Activated CD4-positive, alpha-beta T cell treated with anti-CD3 and anti-CD28 coated beads for 36 hours (primary cell): ENCODE measurements at regions not wholly inside any gene's neighbourhood (a gene's known extent, or its start where the extent isn't known, plus 50 kb on each side); places are given as distances from the start of the nearest gene placed in this dataset.
"Not testable (repeated sequence)": the region's sequence is repeated elsewhere in the genome, so short reads cannot be mapped to it uniquely, and the experiment has no call there.

Experiments used
- ATAC-seq: fragments of 200-7000 bp; cut with Tn5 transposase; one replicate; pipeline ENCODE4 v1.10.0; 2021; ENCODE audit warnings: mild to moderate bottlenecking, moderate library complexity
- CTCF ChIA-PET: fragments of 350-600 bp; sonication (Branson Sonifier 250); formaldehyde crosslinking; loops from one replicate; lab custom pipeline; 2021; ENCODE audit warnings: antibody characterized with exemption; lab: Charles Lee
- POLR2A ChIA-PET: fragments of 350-600 bp; sonication (Branson Sonifier 250); formaldehyde crosslinking; loops from one replicate; lab custom pipeline; 2021; ENCODE audit warnings: antibody characterized with exemption, inconsistent platforms; lab: Charles Lee
- DNase-seq: peaks from one replicate; pipeline ENCODE4 v3.0.0-alpha.2; 2020
- H3K27ac Mint-ChIP-seq: one replicate; pipeline ENCODE4 v1.8.0; 2021; ENCODE audit warnings: mixed read lengths
- H3K27me3 Mint-ChIP-seq: one replicate; pipeline ENCODE4 v1.8.0; 2021; ENCODE audit warnings: mixed read lengths
- H3K36me3 Mint-ChIP-seq: one replicate; pipeline ENCODE4 v1.8.0; 2021; ENCODE audit warnings: low read depth, mixed read lengths
- H3K4me1 Mint-ChIP-seq: one replicate; pipeline ENCODE4 v1.8.0; 2021; ENCODE audit warnings: mixed read lengths
- H3K4me3 Mint-ChIP-seq: one replicate; pipeline ENCODE4 v1.8.0; 2021; ENCODE audit warnings: mild to moderate bottlenecking, moderate library complexity, mixed read lengths
- H3K9me3 Mint-ChIP-seq: one replicate; pipeline ENCODE4 v1.8.0; 2021; ENCODE audit warnings: low read depth, mixed read lengths
- intact Hi-C, 2 experiments: fragments of 100-400 bp; cut with DNase I in 1 of 2; cut with micrococcal nuclease in 1 of 2; formaldehyde crosslinking; loops; one replicate each; pipeline versions ENCODE4 v1.14.2 to v1.15.1; 2022 to 2024; cut with DNase I, micrococcal nuclease

- peaks cover 15% of the 10 kb centered on the region for H3K27me3 Mint-ChIP-seq
- H3K27ac Mint-ChIP-seq, intact Hi-C loops, H3K36me3 Mint-ChIP-seq, ATAC-seq, POLR2A ChIA-PET, H3K4me1 Mint-ChIP-seq, H3K4me3 Mint-ChIP-seq, DNase-seq, H3K9me3 Mint-ChIP-seq: not testable (repeated sequence)
- CTCF ChIA-PET = interaction anchor here (0.6 to 1.0 kb wide), 2 partner anchors 78 to 270 kb away, joined by 3 read pairs; no protein-coding TSS in a partner anchor
Observed at GRCh38 chr6:4203642-4204417, 68.5 kb upstream of the ECI2 start.

DNA sequence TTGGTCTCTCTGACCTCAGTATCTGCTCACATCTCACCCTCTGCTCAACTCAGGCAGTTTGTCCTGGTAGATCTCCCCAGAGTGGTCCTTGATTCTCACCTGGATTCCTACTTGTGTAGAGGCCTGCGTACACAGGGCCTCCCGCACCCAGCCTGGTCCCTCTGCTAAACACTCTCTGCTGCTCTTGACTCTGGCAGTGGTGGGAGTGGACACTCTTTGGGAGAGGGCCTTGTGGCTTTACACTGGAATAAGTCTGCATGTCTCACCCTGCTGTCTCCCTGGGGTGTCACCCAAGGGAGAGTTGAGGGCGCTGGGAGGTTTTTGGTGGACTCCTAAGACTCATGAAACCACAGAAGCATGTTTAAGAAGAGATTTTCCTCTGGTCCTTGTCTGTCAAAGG, 57.3 kb upstream of the ECI2 start:
- Mint-ChIP-seq H3K36me3 (no peaks in the 10 kb centered on the region), H3K4me3 (no peak overlapping the region), H3K27ac (no peak overlapping the region), H3K9me3 (no peaks in the 10 kb centered on the region), H3K4me1 (no peaks in the 10 kb centered on the region), H3K27me3 (no peaks in the 10 kb centered on the region)
- CTCF ChIA-PET = no interaction called here
- POLR2A ChIA-PET = no interaction called here
- intact Hi-C loops = no loop called here
- DNase-seq (no peak), ATAC-seq (no peak)

- Mint-ChIP-seq H3K9me3 (no peaks in the 10 kb centered on the region), H3K4me1 (no peaks in the 10 kb centered on the region), H3K36me3 (no peaks in the 10 kb centered on the region), H3K4me3 (no peak overlapping the region), H3K27ac (no peak overlapping the region), H3K27me3 (no peaks in the 10 kb centered on the region)
- intact Hi-C loops = no loop called here
- no peak for DNase-seq
- ChIA-PET CTCF (no interaction called here), POLR2A (interaction anchor here (0.7 kb wide), 1 partner anchor 171 kb away, joined by 3 read pairs; no protein-coding TSS in a partner anchor)
- ATAC-seq = no peak
Observed at GRCh38 chr6:4192173-4192572, 56.8 kb upstream of the ECI2 start.

- intact Hi-C loops = no loop called here
- Mint-ChIP-seq H3K36me3 (no peaks in the 10 kb centered on the region), H3K27ac (no peak overlapping the region), H3K4me1 (no peaks in the 10 kb centered on the region), H3K9me3 (no peaks in the 10 kb centered on the region), H3K4me3 (no peak overlapping the region), H3K27me3 (no peaks in the 10 kb centered on the region)
- POLR2A ChIA-PET = no interaction called here
- ATAC-seq (no peak), DNase-seq (no peak)
- CTCF ChIA-PET = interaction anchor here (1.0 kb wide), 1 partner anchor 17 kb away, joined by 3 read pairs; no protein-coding TSS in a partner anchor
Observed at GRCh38 chr6:4191271-4191721, 55.9 kb upstream of the ECI2 start.

DNA sequence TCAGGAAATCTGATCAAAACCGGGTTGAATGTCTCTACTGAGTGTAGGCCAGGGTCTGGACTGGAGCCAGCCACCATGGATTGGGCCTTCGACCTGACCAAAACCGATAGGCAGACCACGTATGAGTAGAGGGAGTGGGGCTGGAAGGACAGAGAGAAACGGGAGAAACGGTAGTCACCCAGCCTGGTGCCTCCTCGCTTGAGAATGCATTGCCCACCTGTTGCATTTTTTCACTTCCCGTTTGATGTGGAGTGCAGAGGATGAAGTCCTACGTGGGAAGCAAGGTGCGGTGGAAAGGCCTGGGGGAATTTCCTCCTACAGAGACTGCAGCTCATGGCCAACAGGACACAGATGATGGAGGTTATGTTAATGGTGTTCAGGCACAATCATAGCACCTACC, 53.9 kb upstream of the ECI2 start:
- DNase-seq (no peak), ATAC-seq (no peak)
- CTCF ChIA-PET = no interaction called here
- POLR2A ChIA-PET = no interaction called here
- Mint-ChIP-seq H3K4me3 (no peak overlapping the region), H3K9me3 (peaks cover 1% of the 10 kb centered on the region), H3K27ac (no peak overlapping the region), H3K4me1 (peaks cover 11% of the 10 kb centered on the region), H3K27me3 (no peaks in the 10 kb centered on the region), H3K36me3 (peaks cover 4% of the 10 kb centered on the region)
- intact Hi-C loops = no loop called here

DNA sequence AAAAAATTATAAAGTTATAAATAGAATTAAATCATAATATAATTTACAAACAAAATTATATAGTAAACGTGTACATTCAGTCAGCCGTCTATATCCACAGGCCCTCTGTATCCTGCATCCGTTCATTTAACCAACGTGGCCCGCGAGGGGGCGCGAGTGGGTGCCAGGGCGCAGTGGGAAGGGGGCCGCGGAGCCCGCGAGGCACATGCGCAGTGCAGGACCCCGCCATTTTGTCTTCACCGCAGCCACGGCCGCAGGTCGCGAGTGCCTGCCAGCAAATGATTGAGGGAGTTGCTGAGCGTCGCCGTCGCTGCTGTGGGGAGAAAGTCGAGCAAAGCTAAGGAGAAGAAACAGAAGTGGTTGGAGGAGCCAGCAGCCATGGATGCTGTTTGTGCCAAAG, 53.4 kb upstream of the ECI2 start:
- DNase-seq (no peak), ATAC-seq (no peak)
- ChIA-PET POLR2A (no interaction called here), CTCF (no interaction called here)
- H3K27ac Mint-ChIP-seq = no peak overlapping the region
- no peak overlapping the region for H3K4me3 Mint-ChIP-seq
- H3K36me3 Mint-ChIP-seq = peaks cover 4% of the 10 kb centered on the region
- H3K4me1 Mint-ChIP-seq = peaks cover 11% of the 10 kb centered on the region
- peaks cover 1% of the 10 kb centered on the region for H3K9me3 Mint-ChIP-seq
- intact Hi-C loops = no loop called here
- no peaks in the 10 kb centered on the region for H3K27me3 Mint-ChIP-seq

DNA sequence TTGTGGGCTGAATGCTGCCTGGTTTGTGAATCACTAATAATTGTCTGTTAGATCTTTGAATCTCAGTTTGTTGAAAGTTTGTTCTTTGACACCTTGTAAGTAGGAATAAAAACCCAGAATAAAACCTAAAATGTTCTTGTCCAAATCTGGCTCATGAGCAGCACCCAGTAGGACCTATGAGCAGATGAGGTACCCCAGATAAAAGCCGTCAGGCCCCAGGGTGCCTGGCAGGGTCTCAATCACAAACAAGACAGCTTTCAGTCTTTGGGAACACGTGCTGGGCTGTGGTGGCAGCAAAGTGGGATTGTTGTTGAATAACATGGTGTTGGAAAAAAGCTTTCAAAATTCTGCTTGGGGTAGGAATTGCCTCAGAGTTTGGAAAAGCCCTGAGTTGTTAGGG, 52.1 kb upstream of the ECI2 start:
- DNase-seq (no peak), ATAC-seq (no peak)
- Mint-ChIP-seq H3K9me3 (peaks cover 1% of the 10 kb centered on the region), H3K27me3 (no peaks in the 10 kb centered on the region), H3K36me3 (peaks cover 4% of the 10 kb centered on the region), H3K27ac (no peak overlapping the region), H3K4me3 (no peak overlapping the region), H3K4me1 (peaks cover 11% of the 10 kb centered on the region)
- intact Hi-C loops = no loop called here
- POLR2A ChIA-PET = interaction anchor here (0.5 to 0.6 kb wide), 2 partner anchors 101 to 1001 kb away, joined by 3 read pairs; no protein-coding TSS in a partner anchor
- CTCF ChIA-PET = no interaction called here

DNA sequence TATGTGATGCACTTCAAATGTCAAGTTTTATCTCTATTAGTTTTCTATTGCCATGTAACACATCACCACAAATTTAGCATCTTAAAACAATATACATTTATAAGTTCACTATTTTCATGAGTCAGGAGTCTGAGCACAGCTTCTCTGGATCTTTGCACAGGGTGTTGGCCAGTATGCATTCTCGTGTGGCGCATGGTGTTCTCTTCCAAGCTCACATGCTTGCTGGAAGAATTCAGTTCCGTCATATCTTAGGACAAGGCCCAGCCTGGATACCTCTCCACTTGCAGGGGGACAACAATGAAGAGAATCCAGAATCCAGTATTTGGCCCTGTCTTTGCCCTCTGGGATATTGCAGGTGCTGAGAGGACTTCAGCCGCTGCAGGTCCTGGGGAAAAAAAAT, 51.0 kb upstream of the ECI2 start:
- peaks cover 11% of the 10 kb centered on the region for H3K4me1 Mint-ChIP-seq
- ChIA-PET POLR2A (no interaction called here), CTCF (no interaction called here)
- no peaks in the 10 kb centered on the region for H3K27me3 Mint-ChIP-seq
- no peak for ATAC-seq
- H3K27ac Mint-ChIP-seq = no peak overlapping the region
- peaks cover 4% of the 10 kb centered on the region for H3K36me3 Mint-ChIP-seq
- no peak overlapping the region for H3K4me3 Mint-ChIP-seq
- peaks cover 1% of the 10 kb centered on the region for H3K9me3 Mint-ChIP-seq
- intact Hi-C loops = no loop called here
- no peak for DNase-seq

DNA sequence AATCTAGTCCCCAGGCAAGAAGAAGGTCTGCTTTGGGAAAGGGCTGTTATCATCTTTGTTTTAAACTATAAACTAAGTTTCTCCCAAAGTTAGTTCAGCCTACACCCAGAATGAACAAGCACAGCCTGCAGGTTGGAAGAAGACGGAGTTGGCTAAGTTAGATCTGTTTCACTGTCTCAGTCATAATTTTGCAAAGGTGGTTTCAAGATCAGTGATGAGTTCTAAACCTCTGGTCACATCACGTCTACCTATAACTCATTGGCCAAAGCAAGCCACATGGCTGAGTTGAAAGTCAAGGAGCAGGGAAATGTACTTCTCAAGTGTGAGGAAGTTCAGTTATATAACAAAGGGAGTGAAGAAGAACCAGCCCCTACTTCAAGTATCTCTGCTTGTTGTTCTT, 50.5 kb upstream of the ECI2 start:
- peaks cover 4% of the 10 kb centered on the region for H3K36me3 Mint-ChIP-seq
- CTCF ChIA-PET = no interaction called here
- H3K9me3 Mint-ChIP-seq = peaks cover 1% of the 10 kb centered on the region
- H3K4me3 Mint-ChIP-seq = no peak overlapping the region
- H3K27ac Mint-ChIP-seq = peak overlapping the region; percentile 5
- DNase-seq (peak; percentile 13), ATAC-seq (peak; percentile 90)
- no peaks in the 10 kb centered on the region for H3K27me3 Mint-ChIP-seq
- intact Hi-C loops = loop anchor here in 1 of 2 experiments (1.0 kb wide), 1 partner anchor 127 kb away; no protein-coding TSS in a partner anchor
- peaks cover 11% of the 10 kb centered on the region for H3K4me1 Mint-ChIP-seq
- POLR2A ChIA-PET = interaction anchor here (0.6 kb wide), 1 partner anchor 162 kb away, joined by 5 read pairs; no protein-coding TSS in a partner anchor

DNA sequence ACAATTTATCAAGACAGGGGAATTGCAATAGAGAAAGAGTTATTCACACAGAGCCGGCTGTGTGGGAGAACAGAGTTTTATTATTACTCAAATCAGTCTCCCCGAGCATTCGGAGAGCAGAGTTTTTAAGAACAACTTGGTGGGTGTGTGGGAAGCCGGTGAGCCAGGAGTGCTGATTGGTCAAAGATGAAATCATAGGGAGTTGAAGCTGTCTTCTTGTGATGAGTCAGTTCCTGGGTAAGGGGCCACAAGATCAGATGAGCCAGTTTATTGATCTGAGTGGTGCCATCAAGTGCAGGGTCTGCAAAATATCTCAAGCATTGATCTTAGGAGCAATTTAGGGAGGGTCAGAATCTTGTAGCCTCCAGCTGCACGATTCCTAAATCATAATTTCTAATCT, 50.0 kb upstream of the ECI2 start:
- peaks cover 4% of the 10 kb centered on the region for H3K36me3 Mint-ChIP-seq
- DNase-seq (peak; percentile 79), ATAC-seq (peak; percentile 83)
- no peaks in the 10 kb centered on the region for H3K27me3 Mint-ChIP-seq
- peak overlapping the region; percentile 5 for H3K27ac Mint-ChIP-seq
- ChIA-PET POLR2A (interaction anchor here (0.6 kb wide), 1 partner anchor 162 kb away, joined by 5 read pairs; no protein-coding TSS in a partner anchor), CTCF (no interaction called here)
- H3K4me3 Mint-ChIP-seq = no peak overlapping the region
- peaks cover 1% of the 10 kb centered on the region for H3K9me3 Mint-ChIP-seq
- peaks cover 11% of the 10 kb centered on the region for H3K4me1 Mint-ChIP-seq
- intact Hi-C loops = loop anchor here in 1 of 2 experiments (1.0 kb wide), 1 partner anchor 126 kb away; no protein-coding TSS in a partner anchor
